HepG2 (cell line): ENCODE measurements at regions not wholly inside any gene's neighbourhood (a gene's known extent, or its start where the extent isn't known, plus 50 kb on each side); places are given as distances from the start of the nearest gene placed in this dataset.
A peak's percentile ranks its signal among the peaks of the same experiment; 100 is the strongest.

Experiments used
- AHR ChIP-seq: IDR thresholded peaks from 2 replicates; pipeline ENCODE4 v1.6.1; 2018; ENCODE audit warnings: missing genetic modification reagents, missing compliant biosample characterization
- CSRNP1 ChIP-seq: sonication (generic); formaldehyde crosslinking; IDR thresholded peaks from 2 replicates; pipeline ENCODE4 v1.8.1; 2023; ENCODE audit warnings: mild to moderate bottlenecking, missing genetic modification reagents
- EHMT2 ChIP-seq: fragments of 200-600 bp; sonication (generic); IDR thresholded peaks from 2 replicates; pipeline ENCODE4 v1.7.0; 2017; ENCODE audit warnings: antibody characterized with exemption, low read depth, low read length, borderline replicate concordance
- EZH2 ChIP-seq: conservative IDR thresholded peaks from 2 replicates; pipeline ENCODE4 v1.6.1; 2012; ENCODE audit warnings: mild to moderate bottlenecking, low read depth, low read length, moderate library complexity
- FOXO1 ChIP-seq: sonication (generic); formaldehyde crosslinking; IDR thresholded peaks from 2 replicates; pipeline ENCODE4 v1.4.0; 2020; ENCODE audit warnings: missing genetic modification reagents
- GFI1 ChIP-seq: sonication (generic); formaldehyde crosslinking; IDR thresholded peaks from 2 replicates; pipeline ENCODE4 v1.5.0; 2020; ENCODE audit warnings: missing genetic modification reagents, mild to moderate bottlenecking, borderline replicate concordance
- IRX3 ChIP-seq: sonication (generic); formaldehyde crosslinking; IDR thresholded peaks from 2 replicates; pipeline ENCODE4 v1.8.1; 2023; ENCODE audit warnings: mild to moderate bottlenecking, low read depth, missing genetic modification reagents, borderline replicate concordance
- KLF9 ChIP-seq: IDR thresholded peaks from 2 replicates; pipeline ENCODE4 v1.6.1; 2016; ENCODE audit warnings: low read depth
- MED1 ChIP-seq: sonication (generic); formaldehyde crosslinking; IDR thresholded peaks from 2 replicates; pipeline ENCODE4 v1.4.0; 2020; ENCODE audit warnings: missing genetic modification reagents
- MIER3 ChIP-seq: IDR thresholded peaks from 2 replicates; pipeline ENCODE4 v1.6.1; 2016; ENCODE audit warnings: missing compliant biosample characterization, borderline replicate concordance
- NFIB ChIP-seq: sonication (generic); formaldehyde crosslinking; IDR thresholded peaks from 2 replicates; pipeline ENCODE4 v1.9.0; 2021; ENCODE audit warnings: missing genetic modification reagents, mild to moderate bottlenecking, borderline replicate concordance
- PHF21A ChIP-seq: sonication (generic); formaldehyde crosslinking; IDR thresholded peaks from 2 replicates; pipeline ENCODE4 v1.5.0; 2020; ENCODE audit warnings: mild to moderate bottlenecking, missing genetic modification reagents
- PRPF4 ChIP-seq: fragments of 200-400 bp; formaldehyde crosslinking; IDR thresholded peaks from 2 replicates; pipeline ENCODE4 v1.6.1; 2016; ENCODE audit warnings: low read length, low read depth; ENCODE audit not compliant: poor library complexity, severe bottlenecking
- RELA ChIP-seq: sonication (generic); formaldehyde crosslinking; IDR thresholded peaks from 2 replicates; pipeline ENCODE4 v1.4.0; 2020; ENCODE audit warnings: missing genetic modification reagents
- RXRA ChIP-seq: sonication (generic); formaldehyde crosslinking; IDR thresholded peaks from 2 replicates; pipeline ENCODE4 v1.5.1; 2020; ENCODE audit warnings: missing genetic modification reagents
- TBP ChIP-seq: sonication (generic); formaldehyde crosslinking; IDR thresholded peaks from 2 replicates; pipeline ENCODE4 v1.5.0; 2020; ENCODE audit warnings: missing genetic modification reagents
- ZKSCAN8 ChIP-seq: IDR thresholded peaks from 2 replicates; pipeline ENCODE4 v1.6.1; 2016; ENCODE audit warnings: borderline replicate concordance, missing genetic modification reagents, missing compliant biosample characterization
- ZNF225 ChIP-seq: sonication (generic); formaldehyde crosslinking; IDR thresholded peaks from 2 replicates; pipeline ENCODE4 v1.4.0; 2020; ENCODE audit warnings: mild to moderate bottlenecking, missing genetic modification reagents
- ZNF263 ChIP-seq: sonication (generic); formaldehyde crosslinking; IDR thresholded peaks from 2 replicates; pipeline ENCODE4 v1.4.0; 2020; ENCODE audit warnings: missing genetic modification reagents
- ZNF282 ChIP-seq: fragments of 450-650 bp; IDR thresholded peaks from 2 replicates; pipeline ENCODE4 v1.6.1; 2018; ENCODE audit not compliant: partially characterized antibody
- ZNF563 ChIP-seq: sonication (generic); formaldehyde crosslinking; IDR thresholded peaks from 2 replicates; pipeline ENCODE4 v1.8.0; 2022; ENCODE audit warnings: mild to moderate bottlenecking, moderate library complexity, missing genetic modification reagents
- ZNF607 ChIP-seq: sonication (generic); formaldehyde crosslinking; IDR thresholded peaks from 2 replicates; pipeline ENCODE4 v1.5.1; 2020; ENCODE audit warnings: missing genetic modification reagents, mild to moderate bottlenecking, borderline replicate concordance
- ZNF776 ChIP-seq: sonication (generic); formaldehyde crosslinking; IDR thresholded peaks from 2 replicates; pipeline ENCODE4 v1.4.0; 2020; ENCODE audit warnings: mild to moderate bottlenecking, missing genetic modification reagents
- ZNF782 ChIP-seq: sonication (generic); formaldehyde crosslinking; IDR thresholded peaks from 2 replicates; pipeline ENCODE4 v1.4.0; 2020; ENCODE audit warnings: missing genetic modification reagents, mild to moderate bottlenecking, borderline replicate concordance
- TF ChIP-seq, protein P1 (sequence below): sonication (generic); formaldehyde crosslinking; IDR thresholded peaks from 2 replicates; pipeline ENCODE4 v1.5.0; 2020; ENCODE audit warnings: missing genetic modification reagents
- TF ChIP-seq, protein P2 (sequence below): sonication (generic); formaldehyde crosslinking; IDR thresholded peaks from 2 replicates; pipeline ENCODE4 v1.5.0; 2020; ENCODE audit warnings: missing genetic modification reagents
- TF ChIP-seq, protein P3 (sequence below): sonication (generic); formaldehyde crosslinking; IDR thresholded peaks from 2 replicates; pipeline ENCODE4 v1.4.0; 2020; ENCODE audit warnings: missing genetic modification reagents

DNA sequence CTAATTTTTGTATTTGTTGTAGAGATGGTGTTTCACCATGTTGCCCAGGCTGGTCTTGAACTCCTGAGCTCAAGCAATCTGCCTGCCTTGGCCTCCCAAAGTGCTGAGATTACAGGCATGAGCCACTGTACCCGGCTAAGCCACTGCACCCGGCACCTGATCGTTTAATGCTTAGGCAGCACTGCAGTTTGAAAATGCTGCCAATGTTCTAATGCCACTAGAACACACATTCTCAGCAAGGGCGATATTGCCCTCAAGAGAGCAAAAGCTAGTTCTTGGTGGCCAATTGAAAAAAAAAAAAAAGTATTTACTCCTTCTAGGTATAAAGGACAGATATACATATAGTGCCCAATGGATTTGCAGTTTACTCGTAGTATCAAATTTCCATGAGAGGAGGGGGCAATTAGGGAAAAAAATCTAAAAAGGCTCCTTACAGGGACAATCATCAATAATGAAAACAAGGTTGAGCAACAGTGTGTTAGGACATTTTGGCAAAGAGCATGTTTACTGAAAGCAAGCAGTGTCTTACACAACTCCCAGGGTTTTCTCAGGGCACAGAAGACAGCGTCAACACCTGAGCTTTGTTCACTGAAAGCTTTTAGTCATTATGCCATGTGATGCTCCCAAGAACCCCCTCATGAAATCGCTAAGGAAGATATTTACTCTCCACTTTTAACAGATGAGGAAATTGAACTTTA is 199.9 kb upstream of the PKDCC start (continued):
- TF ChIP-seq KLF9 (peak; percentile 89), ZNF782 (CRISPR knock-in tag) (peak; percentile 17; the same call in 1 of the 2 replicates), AHR (CRISPR knock-in tag) (no peak; the same call in 1 of the 2 replicates), EHMT2 (no peak; the same call in 1 of the 2 replicates), IRX3 (CRISPR knock-in tag) (no peak), ZNF263 (CRISPR knock-in tag) (no peak), RELA (CRISPR knock-in tag) (no peak), PRPF4 (no peak), NFIB (CRISPR knock-in tag) (no peak), ZNF607 (CRISPR knock-in tag) (no peak), PHF21A (CRISPR knock-in tag) (peak; percentile 83), GFI1 (CRISPR knock-in tag) (peak; percentile 54; the same call in 1 of the 2 replicates), FOXO1 (CRISPR knock-in tag) (peak; percentile 100), ZNF563 (CRISPR knock-in tag) (no peak), ZKSCAN8 (CRISPR knock-in tag) (peak; percentile 93), MED1 (CRISPR knock-in tag) (peak; percentile 95), TBP (CRISPR knock-in tag) (no peak), RXRA (CRISPR knock-in tag) (peak; percentile 97; the same call in 1 of the 2 replicates), EZH2 (no peak), ZNF225 (0 out of 2 replicates have a peak, but pooled peaks have one; percentile 44), ZNF282 (no peak), CSRNP1 (CRISPR knock-in tag) (no peak; the same call in 1 of the 2 replicates), ZNF776 (CRISPR knock-in tag) (no peak), MIER3 (CRISPR knock-in tag) (peak; percentile 99)
- TF ChIP-seq, protein P1, sequence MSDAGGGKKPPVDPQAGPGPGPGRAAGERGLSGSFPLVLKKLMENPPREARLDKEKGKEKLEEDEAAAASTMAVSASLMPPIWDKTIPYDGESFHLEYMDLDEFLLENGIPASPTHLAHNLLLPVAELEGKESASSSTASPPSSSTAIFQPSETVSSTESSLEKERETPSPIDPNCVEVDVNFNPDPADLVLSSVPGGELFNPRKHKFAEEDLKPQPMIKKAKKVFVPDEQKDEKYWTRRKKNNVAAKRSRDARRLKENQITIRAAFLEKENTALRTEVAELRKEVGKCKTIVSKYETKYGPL (CRISPR knock-in tag), result peak; percentile 93
- TF ChIP-seq, protein P2, sequence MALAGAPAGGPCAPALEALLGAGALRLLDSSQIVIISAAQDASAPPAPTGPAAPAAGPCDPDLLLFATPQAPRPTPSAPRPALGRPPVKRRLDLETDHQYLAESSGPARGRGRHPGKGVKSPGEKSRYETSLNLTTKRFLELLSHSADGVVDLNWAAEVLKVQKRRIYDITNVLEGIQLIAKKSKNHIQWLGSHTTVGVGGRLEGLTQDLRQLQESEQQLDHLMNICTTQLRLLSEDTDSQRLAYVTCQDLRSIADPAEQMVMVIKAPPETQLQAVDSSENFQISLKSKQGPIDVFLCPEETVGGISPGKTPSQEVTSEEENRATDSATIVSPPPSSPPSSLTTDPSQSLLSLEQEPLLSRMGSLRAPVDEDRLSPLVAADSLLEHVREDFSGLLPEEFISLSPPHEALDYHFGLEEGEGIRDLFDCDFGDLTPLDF (CRISPR knock-in tag), result peak; percentile 43; the same call in 1 of the 2 replicates
- TF ChIP-seq, protein P3, sequence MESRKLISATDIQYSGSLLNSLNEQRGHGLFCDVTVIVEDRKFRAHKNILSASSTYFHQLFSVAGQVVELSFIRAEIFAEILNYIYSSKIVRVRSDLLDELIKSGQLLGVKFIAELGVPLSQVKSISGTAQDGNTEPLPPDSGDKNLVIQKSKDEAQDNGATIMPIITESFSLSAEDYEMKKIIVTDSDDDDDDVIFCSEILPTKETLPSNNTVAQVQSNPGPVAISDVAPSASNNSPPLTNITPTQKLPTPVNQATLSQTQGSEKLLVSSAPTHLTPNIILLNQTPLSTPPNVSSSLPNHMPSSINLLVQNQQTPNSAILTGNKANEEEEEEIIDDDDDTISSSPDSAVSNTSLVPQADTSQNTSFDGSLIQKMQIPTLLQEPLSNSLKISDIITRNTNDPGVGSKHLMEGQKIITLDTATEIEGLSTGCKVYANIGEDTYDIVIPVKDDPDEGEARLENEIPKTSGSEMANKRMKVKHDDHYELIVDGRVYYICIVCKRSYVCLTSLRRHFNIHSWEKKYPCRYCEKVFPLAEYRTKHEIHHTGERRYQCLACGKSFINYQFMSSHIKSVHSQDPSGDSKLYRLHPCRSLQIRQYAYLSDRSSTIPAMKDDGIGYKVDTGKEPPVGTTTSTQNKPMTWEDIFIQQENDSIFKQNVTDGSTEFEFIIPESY (CRISPR knock-in tag), result peak; percentile 69
